Type B pancreatic cell (in vitro differentiated cells): ENCODE measurements at regions not wholly inside any gene's neighbourhood (a gene's known extent, or its start where the extent isn't known, plus 50 kb on each side); places are given as distances from the start of the nearest gene placed in this dataset.

ENCODE experiments used
- DNase-seq: peaks from one replicate; pipeline ENCODE4 v3.0.0; 2021; ENCODE audit warnings: mixed read lengths; ENCODE audit not compliant: unreplicated experiment; ENCODE audit errors: extremely low spot score
- H3K27ac Mint-ChIP-seq: 2 replicates; pipeline ENCODE4 v1.8.0; 2021; ENCODE audit warnings: mild to moderate bottlenecking, mixed read lengths
- H3K27me3 Mint-ChIP-seq: 2 replicates; pipeline ENCODE4 v1.8.0; 2021; ENCODE audit warnings: mixed read lengths
- H3K36me3 Mint-ChIP-seq: 2 replicates; pipeline ENCODE4 v1.8.0; 2021; ENCODE audit warnings: mixed read lengths
- H3K4me1 Mint-ChIP-seq: one replicate; pipeline ENCODE4 v1.8.0; 2021; ENCODE audit warnings: mixed read lengths; ENCODE audit not compliant: unreplicated experiment
- H3K4me3 Mint-ChIP-seq: 2 replicates; pipeline ENCODE4 v1.8.0; 2021; ENCODE audit warnings: mild to moderate bottlenecking, mixed read lengths
- H3K9me3 Mint-ChIP-seq: 2 replicates; pipeline ENCODE4 v1.8.0; 2021; ENCODE audit warnings: mixed read lengths
- TF ChIP-seq, protein P1 (sequence below): fragments of 200-600 bp; sonication (generic); conservative IDR thresholded peaks from 2 replicates; pipeline ENCODE4 v1.5.0; 2021; ENCODE audit warnings: antibody characterized with exemption, mild to moderate bottlenecking

DNA sequence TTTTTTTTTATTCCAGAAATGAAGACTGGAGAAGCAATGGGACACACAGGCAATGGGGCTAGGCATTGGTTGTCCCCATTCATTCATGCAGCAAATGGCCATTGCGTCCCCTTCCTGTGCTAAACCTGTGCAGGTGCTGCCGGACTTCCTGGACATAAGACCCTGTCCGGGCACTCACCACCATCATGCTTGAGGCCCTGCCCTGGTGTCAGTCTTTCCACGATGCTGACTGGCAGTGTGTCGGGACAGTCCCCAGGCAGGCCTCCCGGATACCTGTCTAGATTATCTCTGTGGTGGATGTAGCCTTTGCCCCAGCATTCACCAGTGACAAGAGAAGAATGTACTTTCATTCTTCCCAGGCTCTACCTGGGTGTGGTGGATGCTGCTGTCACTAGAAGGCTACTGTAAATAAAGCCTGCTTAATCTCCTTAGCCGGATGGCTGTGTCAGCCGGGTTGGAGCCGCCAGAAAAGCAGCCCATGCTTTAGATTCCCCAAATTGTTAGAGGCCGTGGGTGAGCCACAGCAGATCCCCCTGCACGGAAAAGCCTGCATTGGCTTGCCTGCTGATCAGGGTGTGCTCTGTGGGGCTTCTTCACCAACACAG is 94.5 kb upstream of the PARP11 start:
- peaks cover 19% of the 10 kb centered on the region for H3K27me3 Mint-ChIP-seq
- H3K27ac Mint-ChIP-seq: peak overlapping the region; percentile 79
- no peak overlapping the region for H3K4me3 Mint-ChIP-seq
- H3K36me3 Mint-ChIP-seq: no peaks in the 10 kb centered on the region
- H3K4me1 Mint-ChIP-seq: no peaks in the 10 kb centered on the region
- TF ChIP-seq, protein P1, sequence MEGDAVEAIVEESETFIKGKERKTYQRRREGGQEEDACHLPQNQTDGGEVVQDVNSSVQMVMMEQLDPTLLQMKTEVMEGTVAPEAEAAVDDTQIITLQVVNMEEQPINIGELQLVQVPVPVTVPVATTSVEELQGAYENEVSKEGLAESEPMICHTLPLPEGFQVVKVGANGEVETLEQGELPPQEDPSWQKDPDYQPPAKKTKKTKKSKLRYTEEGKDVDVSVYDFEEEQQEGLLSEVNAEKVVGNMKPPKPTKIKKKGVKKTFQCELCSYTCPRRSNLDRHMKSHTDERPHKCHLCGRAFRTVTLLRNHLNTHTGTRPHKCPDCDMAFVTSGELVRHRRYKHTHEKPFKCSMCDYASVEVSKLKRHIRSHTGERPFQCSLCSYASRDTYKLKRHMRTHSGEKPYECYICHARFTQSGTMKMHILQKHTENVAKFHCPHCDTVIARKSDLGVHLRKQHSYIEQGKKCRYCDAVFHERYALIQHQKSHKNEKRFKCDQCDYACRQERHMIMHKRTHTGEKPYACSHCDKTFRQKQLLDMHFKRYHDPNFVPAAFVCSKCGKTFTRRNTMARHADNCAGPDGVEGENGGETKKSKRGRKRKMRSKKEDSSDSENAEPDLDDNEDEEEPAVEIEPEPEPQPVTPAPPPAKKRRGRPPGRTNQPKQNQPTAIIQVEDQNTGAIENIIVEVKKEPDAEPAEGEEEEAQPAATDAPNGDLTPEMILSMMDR: no peak
- no peak for DNase-seq
- peaks cover 5% of the 10 kb centered on the region for H3K9me3 Mint-ChIP-seq

DNA sequence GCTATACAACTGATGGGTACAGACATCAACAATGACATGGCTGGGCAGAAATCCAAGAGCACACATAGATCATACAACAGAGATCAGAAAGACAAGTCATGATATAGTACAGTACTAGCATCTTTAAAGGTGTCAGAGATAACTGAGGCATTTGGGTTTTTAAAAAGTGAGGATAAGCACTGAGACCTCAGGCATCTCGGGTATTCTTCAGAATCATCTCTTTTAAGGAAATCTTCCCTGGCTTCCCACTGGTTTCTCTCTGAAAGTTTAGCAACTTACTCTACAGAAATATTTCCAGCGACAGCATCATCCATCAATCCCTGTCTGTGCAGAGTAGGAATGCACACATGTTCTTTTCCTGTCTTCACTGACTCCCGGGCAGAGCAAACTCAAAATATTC is 93.2 kb upstream of the PARP11 start:
- H3K9me3 Mint-ChIP-seq: no peaks in the 10 kb centered on the region
- H3K27ac Mint-ChIP-seq: peak overlapping the region; percentile 54
- no peaks in the 10 kb centered on the region for H3K36me3 Mint-ChIP-seq
- peak overlapping the region; percentile 6 for H3K4me3 Mint-ChIP-seq
- H3K4me1 Mint-ChIP-seq: peaks cover 6% of the 10 kb centered on the region
- no peak for DNase-seq
- TF ChIP-seq, protein P1: no peak
- peaks cover 30% of the 10 kb centered on the region for H3K27me3 Mint-ChIP-seq

DNA sequence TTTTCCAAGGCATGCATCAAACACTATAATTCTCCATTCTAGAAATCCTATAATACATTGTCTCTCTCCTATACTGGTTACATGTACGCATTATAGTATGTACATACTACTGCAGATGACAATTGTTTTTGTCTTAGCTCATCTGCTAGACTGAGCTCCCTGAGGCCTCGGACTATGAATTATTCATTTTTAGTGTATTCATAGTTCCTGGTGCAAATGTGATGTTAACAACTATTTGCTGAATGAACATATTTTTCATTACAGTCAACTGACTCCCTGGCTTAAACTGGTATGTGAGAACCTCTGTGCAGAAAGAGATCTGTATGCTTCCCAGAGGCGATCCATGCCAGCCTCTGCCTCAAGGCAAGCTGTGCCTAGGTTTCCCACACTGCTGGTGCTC is 91.8 kb upstream of the PARP11 start:
- H3K9me3 Mint-ChIP-seq: no peaks in the 10 kb centered on the region
- peaks cover 39% of the 10 kb centered on the region for H3K27me3 Mint-ChIP-seq
- no peak for DNase-seq
- H3K36me3 Mint-ChIP-seq: no peaks in the 10 kb centered on the region
- H3K4me1 Mint-ChIP-seq: peaks cover 11% of the 10 kb centered on the region
- no peak overlapping the region for H3K4me3 Mint-ChIP-seq
- no peak overlapping the region for H3K27ac Mint-ChIP-seq
- TF ChIP-seq, protein P1: no peak

DNA sequence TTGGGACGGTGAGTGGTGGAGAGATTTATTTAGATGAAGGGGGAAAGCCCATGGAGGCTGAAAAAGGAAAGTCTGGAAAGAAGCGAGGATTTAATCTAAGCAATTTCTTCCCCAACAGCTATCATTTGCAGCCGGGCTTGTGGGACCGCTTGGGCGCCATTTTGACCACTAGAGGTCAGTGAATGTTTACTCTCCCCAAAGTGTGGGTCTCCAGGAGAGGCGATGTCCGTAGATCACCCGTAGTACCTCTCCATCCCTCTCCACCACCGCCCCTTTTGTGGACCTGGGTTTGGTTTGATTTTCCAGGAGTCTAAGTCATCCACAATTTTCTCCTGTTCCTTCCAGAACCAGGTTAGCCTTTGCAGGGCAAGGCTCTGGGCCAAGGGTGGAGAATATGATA is 91.2 kb upstream of the PARP11 start:
- no peaks in the 10 kb centered on the region for H3K9me3 Mint-ChIP-seq
- no peak overlapping the region for H3K4me3 Mint-ChIP-seq
- TF ChIP-seq, protein P1: peak; percentile 67
- H3K27ac Mint-ChIP-seq: no peak overlapping the region
- H3K27me3 Mint-ChIP-seq: peaks cover 39% of the 10 kb centered on the region
- H3K4me1 Mint-ChIP-seq: peaks cover 11% of the 10 kb centered on the region
- no peaks in the 10 kb centered on the region for H3K36me3 Mint-ChIP-seq
- no peak for DNase-seq

DNA sequence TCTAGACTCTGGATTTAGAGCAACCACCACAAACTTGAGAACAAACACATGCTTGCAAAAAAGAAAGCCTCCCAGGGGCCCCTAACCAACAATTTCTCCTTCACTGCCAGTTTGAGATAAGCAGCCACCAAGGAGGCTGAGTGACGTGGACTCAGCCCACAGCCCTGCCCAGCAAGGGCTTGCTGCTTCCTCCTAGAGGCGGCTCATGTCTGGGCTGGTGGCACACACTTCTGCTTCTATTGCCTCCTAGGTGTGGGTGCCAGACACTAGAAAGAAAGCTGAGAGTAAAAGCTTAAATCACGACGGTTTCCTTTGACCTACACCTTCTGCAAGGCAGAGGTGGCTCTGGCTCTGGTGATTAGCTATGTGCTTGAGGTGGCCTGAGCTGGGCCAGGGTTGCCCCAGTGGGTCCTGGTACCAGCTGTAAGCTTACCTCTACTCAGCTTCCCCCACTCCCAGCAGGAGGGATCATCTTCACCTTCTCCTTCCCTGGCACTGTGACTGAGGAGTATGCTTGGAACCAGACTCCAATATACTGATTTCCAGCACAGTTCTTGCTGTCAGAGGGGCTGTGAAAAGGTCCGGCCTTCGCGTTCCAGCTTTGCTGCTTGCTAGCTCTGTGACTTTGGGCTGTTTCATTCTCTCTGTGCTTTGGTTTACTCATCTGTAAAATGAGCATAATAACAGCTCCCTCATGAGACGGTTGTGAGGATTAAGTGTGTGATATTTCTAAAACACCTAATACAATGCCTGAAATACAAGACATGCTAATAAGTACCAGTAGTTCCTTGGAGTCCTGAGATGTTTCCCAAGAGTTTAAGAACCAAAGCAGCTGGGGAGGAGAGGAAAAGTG is 89.7 kb upstream of the PARP11 start:
- DNase-seq: no peak
- Mint-ChIP-seq H3K4me3 (no peak overlapping the region), H3K27me3 (peaks cover 33% of the 10 kb centered on the region), H3K9me3 (no peaks in the 10 kb centered on the region), H3K27ac (no peak overlapping the region), H3K36me3 (no peaks in the 10 kb centered on the region), H3K4me1 (peaks cover 11% of the 10 kb centered on the region)
- TF ChIP-seq, protein P1: no peak
